HEK293 (cell line): ENCODE measurements at regions not wholly inside any gene's neighbourhood (a gene's known extent, or its start where the extent isn't known, plus 50 kb on each side); places are given as distances from the start of the nearest gene placed in this dataset.

Source experiments
- ATF2 ChIP-seq: fragments of 450-650 bp; formaldehyde crosslinking; IDR thresholded peaks from 2 replicates; pipeline ENCODE4 v1.5.1; 2016; ENCODE audit warnings: missing biosample characterization, missing genetic modification characterization, low read depth
- MEIS1 ChIP-seq: sonication (generic); formaldehyde crosslinking; IDR thresholded peaks from 2 replicates; pipeline ENCODE4 v1.8.1; 2022; ENCODE audit warnings: missing genetic modification reagents, mild to moderate bottlenecking, borderline replicate concordance

DNA sequence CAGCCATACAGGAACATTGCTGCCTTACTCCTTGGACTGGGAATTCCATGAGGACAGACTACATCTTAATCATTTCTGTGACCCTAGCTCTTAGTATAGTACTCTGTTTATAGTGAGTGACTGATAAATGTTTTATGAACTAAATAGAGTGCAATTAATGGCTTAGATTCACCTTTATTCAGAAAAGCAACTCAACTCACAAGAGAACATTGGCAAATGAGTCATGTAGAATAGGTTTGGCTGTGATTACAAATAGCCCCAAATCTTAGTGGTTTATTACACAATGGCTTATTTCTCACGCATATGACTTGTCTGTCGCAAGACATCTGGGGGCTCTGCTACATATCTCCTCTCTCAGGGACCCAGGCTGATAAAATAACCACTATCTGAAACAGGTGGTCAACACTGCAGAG, 121.6 kb upstream of the KL start:
- no peak for TF ChIP-seq ATF2
- no peak for TF ChIP-seq MEIS1 (CRISPR knock-in tag)
